Bronchial epithelial cell (primary cell): ENCODE measurements at regions not wholly inside any gene's neighbourhood (a gene's known extent, or its start where the extent isn't known, plus 50 kb on each side); places are given as distances from the start of the nearest gene placed in this dataset.

Experiments used
- DNase-seq: peaks from one replicate; pipeline ENCODE4 v3.0.0-alpha.2; 2010; ENCODE audit warnings: low read depth
- FAIRE-seq: peaks from 2 replicates; lab custom pipeline; 2011; peaks lifted over from hg19 to GRCh38; lab: Jason Lieb, UNC
- H3K27me3 ChIP-seq: 2 replicates; pipeline ENCODE4 v1.5.1; 2011; ENCODE audit warnings: low read length; ENCODE audit not compliant: control insufficient read depth, insufficient read depth
- H3K36me3 ChIP-seq: 2 replicates; pipeline ENCODE4 v1.5.1; 2011; ENCODE audit warnings: low read length; ENCODE audit not compliant: control insufficient read depth, insufficient read depth
- H3K4me3 ChIP-seq: 2 replicates; pipeline ENCODE4 v1.5.1; 2011; ENCODE audit warnings: mild to moderate bottlenecking, low read depth, low read length, control low read depth
- CTCF ChIP-seq: IDR thresholded peaks from 2 replicates; pipeline ENCODE4 v1.5.1; 2011; ENCODE audit warnings: mild to moderate bottlenecking, moderate library complexity, low read length, control low read depth, inconsistent platforms; ENCODE audit not compliant: insufficient read depth, severe bottlenecking

- FAIRE-seq (no peak), DNase-seq (no peak)
- H3K27me3 ChIP-seq: no peaks in the 10 kb centered on the region
- no peak for TF ChIP-seq CTCF
- no peaks in the 10 kb centered on the region for H3K36me3 ChIP-seq
- H3K4me3 ChIP-seq: no peak overlapping the region
Measured at GRCh38 chr16:8292271-8292670, 298.0 kb downstream of the TMEM114 start.

GRCh38 chr16:8286348-8286747 is 304.0 kb downstream of the TMEM114 start:
- TF ChIP-seq CTCF: no peak
- H3K36me3 ChIP-seq: no peaks in the 10 kb centered on the region
- H3K27me3 ChIP-seq: no peaks in the 10 kb centered on the region
- no peak overlapping the region for H3K4me3 ChIP-seq
- DNase-seq (no peak), FAIRE-seq (no peak)

DNA sequence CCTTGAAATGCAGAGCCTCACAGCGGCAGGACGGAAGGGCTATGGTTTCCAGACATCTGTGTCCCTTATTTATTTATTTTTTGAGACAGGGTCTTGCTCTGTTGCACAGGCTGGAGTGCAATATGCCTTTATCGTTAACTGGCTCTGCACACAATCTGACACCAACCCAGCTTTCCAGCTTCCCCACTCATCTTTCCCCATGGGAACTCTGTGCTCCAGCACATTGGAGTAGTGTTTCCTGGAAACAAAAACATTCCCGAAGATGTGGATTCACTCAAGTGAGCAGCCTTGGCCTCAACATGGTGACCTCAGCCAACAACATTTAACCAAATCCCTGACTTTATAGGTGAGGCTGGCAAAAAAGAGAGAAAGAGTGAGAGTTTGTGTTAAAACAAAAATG is 307.1 kb downstream of the TMEM114 start:
- Histone ChIP-seq H3K36me3 (no peaks in the 10 kb centered on the region), H3K27me3 (no peaks in the 10 kb centered on the region), H3K4me3 (no peak overlapping the region)
- no peak for TF ChIP-seq CTCF
- DNase-seq: no peak
- FAIRE-seq: peak; percentile 79

DNA sequence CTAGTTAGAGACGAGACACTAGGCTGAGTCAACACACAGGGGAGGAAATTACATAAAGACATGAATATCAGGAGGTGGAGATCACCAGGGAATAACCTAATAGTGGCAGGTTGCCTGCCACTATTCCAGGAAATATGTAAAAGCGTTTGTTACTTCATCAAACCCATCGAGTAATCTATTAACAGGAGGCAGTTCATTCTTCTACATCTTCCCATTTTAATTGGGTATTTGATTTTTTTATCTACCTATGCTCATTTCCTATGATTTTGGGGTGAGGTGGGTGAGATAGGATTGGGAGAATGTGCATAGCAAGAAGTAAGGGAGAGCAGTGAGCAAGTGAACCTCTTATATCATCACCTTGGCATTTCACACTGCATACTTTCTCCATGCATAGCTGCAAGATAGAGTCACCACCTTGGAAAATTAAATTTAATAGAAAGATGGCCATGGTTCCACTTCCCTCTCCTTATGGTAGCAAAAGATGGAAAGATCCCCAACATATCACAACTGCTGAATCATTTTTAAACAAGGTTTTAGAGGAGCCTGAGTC is 312.2 kb downstream of the TMEM114 start:
- H3K27me3 ChIP-seq: no peaks in the 10 kb centered on the region
- no peak overlapping the region for H3K4me3 ChIP-seq
- FAIRE-seq (no peak), DNase-seq (peak; percentile 2)
- H3K36me3 ChIP-seq: no peaks in the 10 kb centered on the region
- no peak for TF ChIP-seq CTCF

DNA sequence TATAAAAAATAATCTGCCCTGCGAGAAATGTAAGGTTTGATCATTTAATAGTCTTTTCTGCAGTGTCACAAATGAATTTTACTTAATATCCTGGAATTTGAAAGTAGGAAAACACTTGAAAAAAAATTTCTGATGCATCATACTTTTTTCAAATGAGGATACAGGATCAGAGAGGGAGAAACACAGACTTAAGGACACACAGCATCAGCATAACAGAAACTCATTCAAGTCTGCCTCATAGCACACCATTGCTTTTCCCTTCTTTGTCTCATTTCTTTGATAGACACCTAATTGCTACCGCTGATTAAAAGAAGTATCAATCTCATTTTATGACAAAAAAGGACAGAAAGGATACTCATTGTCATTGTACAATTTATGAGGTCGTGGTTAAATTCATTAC is 319.0 kb downstream of the TMEM114 start:
- Histone ChIP-seq H3K36me3 (no peaks in the 10 kb centered on the region), H3K4me3 (no peak overlapping the region), H3K27me3 (no peaks in the 10 kb centered on the region)
- no peak for TF ChIP-seq CTCF
- DNase-seq (no peak), FAIRE-seq (no peak)

GRCh38 chr16:8262299-8262698 is 328.0 kb downstream of the TMEM114 start:
- H3K36me3 ChIP-seq: no peaks in the 10 kb centered on the region
- no peak for TF ChIP-seq CTCF
- FAIRE-seq (no peak), DNase-seq (no peak)
- no peak overlapping the region for H3K4me3 ChIP-seq
- no peaks in the 10 kb centered on the region for H3K27me3 ChIP-seq
